GM12874 (cell line): ENCODE measurements at regions not wholly inside any gene's neighbourhood (a gene's known extent, or its start where the extent isn't known, plus 50 kb on each side); places are given as distances from the start of the nearest gene placed in this dataset.
A peak's percentile ranks its signal among the peaks of the same experiment; 100 is the strongest.

ENCODE experiments used
- CTCF ChIP-seq: IDR thresholded peaks from 2 replicates; pipeline ENCODE4 v1.5.1; 2011; ENCODE audit warnings: low read depth, mild to moderate bottlenecking, control low read depth, low read length, moderate library complexity; ENCODE audit not compliant: insufficient read depth

GRCh38 chr3:147200545-147200944 is 205.8 kb downstream of the ZIC4 start:
- no peak for TF ChIP-seq CTCF

GRCh38 chr3:147197739-147198138 is 208.6 kb downstream of the ZIC4 start:
- TF ChIP-seq CTCF, result no peak

GRCh38 chr3:147195887-147196286 is 210.5 kb downstream of the ZIC4 start:
- no peak for TF ChIP-seq CTCF

GRCh38 chr3:147191795-147192385 is 214.5 kb downstream of the ZIC4 start:
- peak; percentile 75 for TF ChIP-seq CTCF

- TF ChIP-seq CTCF, result no peak
Measured at GRCh38 chr3:147189016-147189415, 217.3 kb downstream of the ZIC4 start.

- TF ChIP-seq CTCF, result no peak
Measured at GRCh38 chr3:147187687-147188086, 218.7 kb downstream of the ZIC4 start.

- TF ChIP-seq CTCF, result no peak
Measured at GRCh38 chr3:147185781-147186180, 220.6 kb downstream of the ZIC4 start.
